ENCODE measurements at regions not wholly inside any gene's neighbourhood (a gene's known extent, or its start where the extent isn't known, plus 50 kb on each side); places are given as distances from the start of the nearest gene placed in this dataset.

GRCh38 chr10:108241166-108241565 lies 1076.7 kb upstream of the SORCS1 start:
- no peak for DNase-seq
- H3K4me3 ChIP-seq, result no peak overlapping the region
- no peaks in the 10 kb centered on the region for H3K27me3 ChIP-seq

GRCh38 chr10:108238261-108238660 lies 1073.8 kb upstream of the SORCS1 start:
- H3K27ac ChIP-seq, result no peak overlapping the region
- H3K9me3 ChIP-seq, result no peaks in the 10 kb centered on the region
- intact Hi-C loops (cut with DNase I), result no loop called here
- H3K4me1 ChIP-seq, result no peaks in the 10 kb centered on the region
- DNase-seq, result no peak
- no peak for TF ChIP-seq CTCF (IDR thresholded peaks at IDR 0.05)
- no peak overlapping the region for H3K4me3 ChIP-seq
- no peaks in the 10 kb centered on the region for H3K27me3 ChIP-seq
- H3K36me3 ChIP-seq, result no peaks in the 10 kb centered on the region
- H3K9ac ChIP-seq (ENCODE audit: low read depth in 2 of 2, low read length in 2 of 2), result no peak overlapping the region

More at GRCh38 chr10:108241166-108241565, 1076.7 kb upstream of the SORCS1 start:
- Histone ChIP-seq H3K36me3 (no peaks in the 10 kb centered on the region), H3K9ac (ENCODE audit: low read depth in 2 of 2, low read length in 2 of 2) (no peak overlapping the region), H3K9me3 (no peaks in the 10 kb centered on the region), H3K4me1 (no peaks in the 10 kb centered on the region), H3K27ac (no peak overlapping the region)
- TF ChIP-seq CTCF (IDR thresholded peaks at IDR 0.05), result no peak
- intact Hi-C loops (cut with DNase I), result no loop called here

- no peaks in the 10 kb centered on the region for H3K36me3 ChIP-seq
- no peaks in the 10 kb centered on the region for H3K9me3 ChIP-seq
- no peak for TF ChIP-seq CTCF (IDR thresholded peaks at IDR 0.05)
- no peaks in the 10 kb centered on the region for H3K27me3 ChIP-seq
- no peaks in the 10 kb centered on the region for H3K4me1 ChIP-seq
- intact Hi-C loops (cut with DNase I), result no loop called here
- no peak overlapping the region for H3K9ac ChIP-seq (ENCODE audit: low read depth in 2 of 2, low read length in 2 of 2)
- H3K27ac ChIP-seq, result no peak overlapping the region
- H3K4me3 ChIP-seq, result no peak overlapping the region
- DNase-seq, result no peak
Measured at GRCh38 chr10:108230478-108231170, 1066.1 kb upstream of the SORCS1 start.

GRCh38 chr10:108208732-108209131 lies 1044.2 kb upstream of the SORCS1 start:
- Histone ChIP-seq H3K36me3 (no peaks in the 10 kb centered on the region), H3K9me3 (no peaks in the 10 kb centered on the region), H3K4me3 (no peak overlapping the region), H3K9ac (ENCODE audit: low read depth in 2 of 2, low read length in 2 of 2) (no peak overlapping the region), H3K4me1 (no peaks in the 10 kb centered on the region), H3K27ac (no peak overlapping the region), H3K27me3 (no peaks in the 10 kb centered on the region)
- intact Hi-C loops (cut with DNase I), result no loop called here
- TF ChIP-seq CTCF (IDR thresholded peaks at IDR 0.05), result no peak
- no peak for DNase-seq

GRCh38 chr10:108208038-108208437 lies 1043.5 kb upstream of the SORCS1 start:
- DNase-seq, result no peak
- no peak overlapping the region for H3K27ac ChIP-seq
- no peaks in the 10 kb centered on the region for H3K27me3 ChIP-seq
- no peaks in the 10 kb centered on the region for H3K36me3 ChIP-seq
- TF ChIP-seq CTCF (IDR thresholded peaks at IDR 0.05), result no peak
- no peaks in the 10 kb centered on the region for H3K9me3 ChIP-seq
- H3K9ac ChIP-seq (ENCODE audit: low read depth in 2 of 2, low read length in 2 of 2), result no peak overlapping the region
- H3K4me1 ChIP-seq, result no peaks in the 10 kb centered on the region
- intact Hi-C loops (cut with DNase I), result no loop called here
- H3K4me3 ChIP-seq, result no peak overlapping the region

Data from colonic mucosa (tissue), 4 donors.